Coronary artery (tissue), 2 donors: ENCODE measurements at regions not wholly inside any gene's neighbourhood (a gene's known extent, or its start where the extent isn't known, plus 50 kb on each side); places are given as distances from the start of the nearest gene placed in this dataset.
"Not testable (repeated sequence)": the region's sequence is repeated elsewhere in the genome, so short reads cannot be mapped to it uniquely, and the experiment has no call there.

Experiments used
- DNase-seq: peaks from one replicate; pipeline ENCODE4 v3.0.0-alpha.2; 2017; ENCODE audit warnings: low spot score
- H3K27ac ChIP-seq, 2 donors: fragments of 200-600 bp; sonication (generic); one replicate each; pipeline ENCODE4 v1.5.1; 2016 to 2019
- H3K4me3 ChIP-seq: fragments of 200-600 bp; sonication (generic); 2 replicates; pipeline ENCODE4 v1.5.1; 2016; ENCODE audit warnings: mild to moderate bottlenecking, moderate library complexity
- TF ChIP-seq, protein P1 (sequence below): fragments of 200-600 bp; sonication (generic); IDR thresholded peaks from one replicate; pipeline ENCODE4 v1.5.1; 2019; ENCODE audit warnings: antibody characterized with exemption

DNA sequence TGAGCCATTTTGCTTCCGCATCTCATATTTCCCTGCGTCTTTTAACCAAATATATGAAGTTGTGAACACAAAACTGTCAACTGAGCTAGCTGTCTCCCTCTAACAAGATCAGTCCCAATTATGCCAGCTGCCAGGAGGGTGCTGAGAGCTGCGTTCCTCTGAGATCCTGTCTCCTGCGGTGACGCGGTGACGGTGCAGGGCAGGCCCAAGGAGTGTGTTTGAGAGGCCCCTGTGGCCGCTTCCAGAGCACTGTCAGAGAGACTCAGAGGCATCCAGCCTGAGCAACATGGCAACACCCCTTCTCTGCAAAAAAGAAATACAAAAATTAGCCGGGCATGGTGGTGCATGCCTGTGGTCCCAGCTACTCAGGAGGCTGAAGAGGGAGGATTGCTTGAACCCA, 126.3 kb upstream of the FOXD4L5 start:
- H3K4me3 ChIP-seq, result no peak overlapping the region
- TF ChIP-seq, protein P1, sequence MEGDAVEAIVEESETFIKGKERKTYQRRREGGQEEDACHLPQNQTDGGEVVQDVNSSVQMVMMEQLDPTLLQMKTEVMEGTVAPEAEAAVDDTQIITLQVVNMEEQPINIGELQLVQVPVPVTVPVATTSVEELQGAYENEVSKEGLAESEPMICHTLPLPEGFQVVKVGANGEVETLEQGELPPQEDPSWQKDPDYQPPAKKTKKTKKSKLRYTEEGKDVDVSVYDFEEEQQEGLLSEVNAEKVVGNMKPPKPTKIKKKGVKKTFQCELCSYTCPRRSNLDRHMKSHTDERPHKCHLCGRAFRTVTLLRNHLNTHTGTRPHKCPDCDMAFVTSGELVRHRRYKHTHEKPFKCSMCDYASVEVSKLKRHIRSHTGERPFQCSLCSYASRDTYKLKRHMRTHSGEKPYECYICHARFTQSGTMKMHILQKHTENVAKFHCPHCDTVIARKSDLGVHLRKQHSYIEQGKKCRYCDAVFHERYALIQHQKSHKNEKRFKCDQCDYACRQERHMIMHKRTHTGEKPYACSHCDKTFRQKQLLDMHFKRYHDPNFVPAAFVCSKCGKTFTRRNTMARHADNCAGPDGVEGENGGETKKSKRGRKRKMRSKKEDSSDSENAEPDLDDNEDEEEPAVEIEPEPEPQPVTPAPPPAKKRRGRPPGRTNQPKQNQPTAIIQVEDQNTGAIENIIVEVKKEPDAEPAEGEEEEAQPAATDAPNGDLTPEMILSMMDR, result no peak
- H3K27ac ChIP-seq, result no peak overlapping the region
- no peak for DNase-seq

DNA sequence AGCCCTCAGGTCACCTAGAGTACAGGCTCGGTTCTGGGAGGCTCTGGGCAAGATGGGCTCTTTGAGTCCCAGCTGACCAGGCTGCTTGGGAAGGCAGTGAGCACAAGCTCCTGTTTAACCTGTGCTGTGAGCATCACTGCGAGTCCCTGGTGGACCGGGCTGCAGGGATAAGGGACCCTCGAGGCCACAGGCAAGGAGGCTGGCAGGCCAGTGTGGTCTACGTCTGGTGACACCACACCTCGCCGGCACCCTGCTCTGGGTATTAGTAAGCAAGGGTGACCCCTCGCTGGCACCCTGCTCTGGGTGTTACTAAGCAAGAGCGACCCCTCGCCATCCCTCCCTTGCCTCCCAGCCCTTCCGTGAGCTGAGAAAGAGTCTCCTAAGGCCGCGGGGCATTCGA, 125.9 kb upstream of the FOXD4L5 start:
- DNase-seq, result no peak
- TF ChIP-seq, protein P1, result no peak
- Histone ChIP-seq H3K4me3 (no peak overlapping the region), H3K27ac (no peak overlapping the region)

GRCh38 chr9:65409471-65409980, 124.5 kb upstream of the FOXD4L5 start:
- no peak overlapping the region for H3K4me3 ChIP-seq
- no peak overlapping the region for H3K27ac ChIP-seq

GRCh38 chr9:65408806-65409205, 123.8 kb upstream of the FOXD4L5 start:
- not testable (repeated sequence) for DNase-seq, H3K27ac ChIP-seq, H3K4me3 ChIP-seq

More at GRCh38 chr9:65409471-65409980, 124.5 kb upstream of the FOXD4L5 start:
- TF ChIP-seq, protein P1, result no peak
- no peak for DNase-seq

DNA sequence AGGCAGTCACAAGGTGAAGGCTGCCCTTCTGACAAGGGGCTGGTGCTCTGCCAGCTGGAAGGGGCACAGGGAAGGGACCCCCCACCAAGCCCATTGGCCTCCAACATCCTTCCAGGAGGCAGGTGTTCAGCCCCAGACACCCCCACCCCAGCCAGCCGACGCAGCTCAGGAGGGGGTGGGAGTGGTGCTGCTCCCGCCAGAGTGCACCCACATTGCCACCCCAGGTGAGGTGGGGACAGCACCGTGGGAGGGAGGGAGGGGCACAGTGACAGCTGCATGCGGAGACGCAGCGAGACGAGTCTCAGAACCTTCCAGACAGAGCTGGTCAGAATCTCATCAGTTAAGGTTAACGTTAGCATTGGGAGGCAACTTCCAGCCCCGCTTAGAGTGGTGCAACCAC, 121.6 kb upstream of the FOXD4L5 start:
- H3K4me3 ChIP-seq, DNase-seq, H3K27ac ChIP-seq: not testable (repeated sequence)

DNA sequence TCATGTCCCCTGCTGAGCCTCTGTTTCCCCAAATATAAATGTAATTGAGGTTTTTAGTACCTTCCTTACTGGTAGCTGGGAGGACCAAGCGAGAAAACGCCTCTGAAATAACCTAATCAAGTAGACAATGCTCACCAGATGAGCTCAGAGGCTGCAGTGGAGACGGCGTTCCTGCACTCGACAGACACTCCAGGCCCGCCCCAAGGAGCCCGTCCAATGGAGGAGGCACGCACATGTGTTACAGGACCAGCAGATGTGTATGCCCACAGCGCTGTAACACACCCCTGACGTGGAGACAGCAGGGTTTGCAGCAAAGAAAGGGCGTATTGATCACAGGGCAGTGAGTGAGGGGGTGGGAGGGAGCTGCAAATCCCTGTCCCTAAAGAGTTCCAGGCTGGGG, 120.8 kb upstream of the FOXD4L5 start:
- H3K4me3 ChIP-seq, H3K27ac ChIP-seq, DNase-seq: not testable (repeated sequence)

DNA sequence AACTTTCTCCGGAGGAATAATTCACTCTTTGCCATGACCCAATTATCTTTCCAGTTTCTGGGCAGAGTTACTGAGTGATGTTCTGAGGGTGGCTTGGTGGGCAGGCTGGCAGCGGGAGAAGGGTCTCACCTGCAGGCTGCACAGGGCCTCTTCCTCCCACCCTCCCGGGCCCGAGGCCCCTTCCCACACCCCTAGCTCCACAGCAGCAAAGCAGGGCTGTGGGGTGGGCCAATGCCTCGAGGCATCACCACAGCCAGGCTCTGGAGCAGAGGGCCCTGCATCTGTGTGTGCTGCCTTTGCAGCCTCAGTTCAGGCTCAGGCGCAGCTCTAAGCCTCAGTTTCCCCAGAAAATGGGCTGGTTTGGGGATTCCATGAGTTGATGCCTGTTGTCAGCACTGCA, 120.2 kb upstream of the FOXD4L5 start:
- TF ChIP-seq, protein P1, result no peak
- DNase-seq, result no peak
- no peak overlapping the region for H3K27ac ChIP-seq
- no peak overlapping the region for H3K4me3 ChIP-seq

DNA sequence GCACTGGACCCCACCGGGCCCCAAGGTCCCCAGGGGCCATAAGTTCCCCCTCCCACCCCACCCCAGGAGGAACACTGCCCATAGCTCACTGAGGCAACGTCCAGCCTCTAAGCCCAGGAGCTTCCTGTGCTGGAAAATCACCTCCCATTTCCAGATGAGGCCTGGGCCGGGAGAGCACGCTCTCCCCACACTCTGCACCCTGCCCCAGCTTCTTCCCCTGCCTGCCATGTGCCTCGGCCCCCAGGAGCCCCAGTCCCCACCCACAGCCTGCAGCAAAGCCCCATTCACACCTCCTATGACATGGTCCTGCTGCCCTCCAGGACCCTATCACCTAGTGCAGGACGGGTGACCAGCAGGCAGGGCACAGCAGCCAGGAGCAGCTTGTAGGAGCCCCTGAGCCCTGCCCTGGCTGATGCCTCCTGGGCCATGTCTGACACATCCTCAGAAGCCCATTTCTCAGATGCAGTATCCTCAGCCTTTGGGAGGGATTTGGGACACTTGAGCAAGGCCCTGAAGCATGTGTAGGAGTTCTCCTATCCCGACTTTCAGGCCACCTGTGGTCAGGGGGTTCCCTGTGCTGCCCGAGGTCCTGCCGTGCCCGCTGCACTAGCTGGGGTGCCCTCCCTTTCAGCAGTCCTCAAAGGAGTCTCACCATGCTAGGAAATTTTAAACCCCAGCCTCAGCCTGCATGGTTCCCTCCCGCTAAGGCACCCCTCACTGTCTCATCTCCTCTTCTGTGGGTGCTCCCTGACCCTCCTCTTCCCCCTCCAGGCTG, 119.4 kb upstream of the FOXD4L5 start:
- Histone ChIP-seq H3K27ac (no peak overlapping the region), H3K4me3 (no peak overlapping the region)
- TF ChIP-seq, protein P1, result no peak
- no peak for DNase-seq
